Stimulated activated CD4-positive, alpha-beta T cell treated with anti-CD3 and anti-CD28 coated beads, Interleukin-4, amount 100 ng/mL, for 4 hours (primary cell): ENCODE measurements at regions not wholly inside any gene's neighbourhood (a gene's known extent, or its start where the extent isn't known, plus 50 kb on each side); places are given as distances from the start of the nearest gene placed in this dataset.
"Not testable (repeated sequence)": the region's sequence is repeated elsewhere in the genome, so short reads cannot be mapped to it uniquely, and the experiment has no call there.

Experiments used
- DNase-seq, 2 experiments: peaks; one replicate each; pipeline ENCODE4 v3.0.0-alpha.2; 2020

- not testable (repeated sequence) for DNase-seq
Observed at GRCh38 chr4:131741836-131742235, 1407.3 kb upstream of the PCDH10 start.

- DNase-seq = not testable (repeated sequence)
Observed at GRCh38 chr4:131742536-131743205, 1406.4 kb upstream of the PCDH10 start.

- DNase-seq = not testable (repeated sequence)
Observed at GRCh38 chr4:131743348-131743747, 1405.7 kb upstream of the PCDH10 start.

GRCh38 chr4:131747203-131747602, 1401.9 kb upstream of the PCDH10 start:
- DNase-seq = not testable (repeated sequence)

- DNase-seq = not testable (repeated sequence)
Observed at GRCh38 chr4:131749224-131749623, 1399.9 kb upstream of the PCDH10 start.

- not testable (repeated sequence) for DNase-seq
Observed at GRCh38 chr4:131750006-131750405, 1399.1 kb upstream of the PCDH10 start.

- DNase-seq = peak in 1 of 2 experiments; percentile 25
Observed at GRCh38 chr4:131750469-131750868, 1398.6 kb upstream of the PCDH10 start.

- not testable (repeated sequence) for DNase-seq
Observed at GRCh38 chr4:131762234-131762633, 1386.9 kb upstream of the PCDH10 start.

- DNase-seq = no peak
Observed at GRCh38 chr4:131764730-131765129, 1384.4 kb upstream of the PCDH10 start.

GRCh38 chr4:131774382-131774781, 1374.7 kb upstream of the PCDH10 start:
- not testable (repeated sequence) for DNase-seq

GRCh38 chr4:131810565-131810964, 1338.5 kb upstream of the PCDH10 start:
- DNase-seq = not testable (repeated sequence)
